Upper lobe of left lung (tissue), 4 donors: ENCODE measurements at regions not wholly inside any gene's neighbourhood (a gene's known extent, or its start where the extent isn't known, plus 50 kb on each side); places are given as distances from the start of the nearest gene placed in this dataset.

Experiments
- CTCF ChIP-seq, 6 experiments: fragments of 450-650 bp in 4 of 6; fragments of 200-600 bp in 2 of 6; sonication (generic) in 2 of 6; IDR thresholded peaks; one replicate each; pipeline ENCODE4 v1.5.1; 2016 to 2019; ENCODE audit warnings: antibody characterized with exemption in 6 of 6
- EP300 ChIP-seq, 4 donors: sonication (generic); formaldehyde crosslinking; IDR thresholded peaks; one replicate each; pipeline ENCODE4 v1.5.1; 2017; ENCODE audit warnings: antibody characterized with exemption in 4 of 4, control low read depth in 2 of 4

GRCh38 chrX:142873214-142873613 is 152.5 kb upstream of the SPANXN4 start:
- TF ChIP-seq CTCF (IDR thresholded peaks at IDR 0.05) (no peak), EP300 (IDR thresholded peaks at IDR 0.05) (no peak)
